Activated CD8-positive, alpha-beta memory T cell treated with anti-CD3 and anti-CD28 coated beads, Interleukin-2, amount 10 ng/mL, durations not matched to agents 7 days and 5 days (primary cell): ENCODE measurements at regions not wholly inside any gene's neighbourhood (a gene's known extent, or its start where the extent isn't known, plus 50 kb on each side); places are given as distances from the start of the nearest gene placed in this dataset.
"Not testable (repeated sequence)": the region's sequence is repeated elsewhere in the genome, so short reads cannot be mapped to it uniquely, and the experiment has no call there.

Experiments used
- ATAC-seq: fragments of 150-1000 bp; cut with Tn5 transposase; one replicate; pipeline ENCODE4 v1.10.0; 2021; ENCODE audit warnings: moderate library complexity
- CTCF ChIA-PET: fragments of 350-600 bp; sonication (Branson Sonifier 250); formaldehyde crosslinking; loops from one replicate; lab custom pipeline; 2021; ENCODE audit warnings: antibody characterized with exemption; lab: Charles Lee
- DNase-seq: peaks from one replicate; pipeline ENCODE4 v3.0.0-alpha.2; 2020
- H3K27ac Mint-ChIP-seq: one replicate; pipeline ENCODE4 v1.8.0; 2021; ENCODE audit warnings: mild to moderate bottlenecking, mixed read lengths
- H3K27me3 Mint-ChIP-seq: one replicate; pipeline ENCODE4 v1.8.0; 2021; ENCODE audit warnings: mixed read lengths
- H3K36me3 Mint-ChIP-seq: one replicate; pipeline ENCODE4 v1.8.0; 2021; ENCODE audit warnings: mild to moderate bottlenecking, mixed read lengths
- H3K4me1 Mint-ChIP-seq: one replicate; pipeline ENCODE4 v1.8.0; 2021; ENCODE audit warnings: mixed read lengths
- H3K4me3 Mint-ChIP-seq: one replicate; pipeline ENCODE4 v1.8.0; 2021; ENCODE audit warnings: mild to moderate bottlenecking, moderate library complexity, mixed read lengths
- H3K9me3 Mint-ChIP-seq: one replicate; pipeline ENCODE4 v1.8.0; 2022; ENCODE audit warnings: low read depth, mixed read lengths

- DNase-seq, CTCF ChIA-PET, ATAC-seq, H3K4me1 Mint-ChIP-seq, H3K36me3 Mint-ChIP-seq, H3K4me3 Mint-ChIP-seq, H3K27me3 Mint-ChIP-seq, H3K9me3 Mint-ChIP-seq, H3K27ac Mint-ChIP-seq: not testable (repeated sequence)
These were observed 200.6 kb upstream of the FRG1 start for GRCh38 chr4:189740118-189740517.

GRCh38 chr4:189740873-189741272, 199.8 kb upstream of the FRG1 start:
- no peaks in the 10 kb centered on the region for H3K36me3 Mint-ChIP-seq
- no peaks in the 10 kb centered on the region for H3K4me1 Mint-ChIP-seq
- no peak overlapping the region for H3K4me3 Mint-ChIP-seq
- no peak for ATAC-seq
- no peaks in the 10 kb centered on the region for H3K27me3 Mint-ChIP-seq
- no peak overlapping the region for H3K27ac Mint-ChIP-seq
- no peak for DNase-seq
- H3K9me3 Mint-ChIP-seq, result no peaks in the 10 kb centered on the region
- CTCF ChIA-PET, result no interaction called here

GRCh38 chr4:189753092-189753491, 187.6 kb upstream of the FRG1 start:
- H3K4me1 Mint-ChIP-seq, H3K27ac Mint-ChIP-seq, H3K27me3 Mint-ChIP-seq, H3K9me3 Mint-ChIP-seq, H3K4me3 Mint-ChIP-seq, DNase-seq, ATAC-seq, H3K36me3 Mint-ChIP-seq, CTCF ChIA-PET: not testable (repeated sequence)

GRCh38 chr4:189763583-189763982, 177.1 kb upstream of the FRG1 start:
- no peaks in the 10 kb centered on the region for H3K4me1 Mint-ChIP-seq
- ATAC-seq (no peak), DNase-seq (no peak)
- H3K9me3 Mint-ChIP-seq, result no peaks in the 10 kb centered on the region
- no peak overlapping the region for H3K27ac Mint-ChIP-seq
- no peaks in the 10 kb centered on the region for H3K36me3 Mint-ChIP-seq
- H3K4me3 Mint-ChIP-seq, result no peak overlapping the region
- H3K27me3 Mint-ChIP-seq, result no peaks in the 10 kb centered on the region
- CTCF ChIA-PET, result no interaction called here

GRCh38 chr4:189765301-189765700, 175.4 kb upstream of the FRG1 start:
- DNase-seq, result no peak

GRCh38 chr4:189765736-189766135, 174.9 kb upstream of the FRG1 start:
- no peaks in the 10 kb centered on the region for H3K4me1 Mint-ChIP-seq
- ATAC-seq, result no peak
- no peaks in the 10 kb centered on the region for H3K9me3 Mint-ChIP-seq
- no peak for DNase-seq
- H3K27ac Mint-ChIP-seq, result no peak overlapping the region
- CTCF ChIA-PET, result no interaction called here
- no peak overlapping the region for H3K4me3 Mint-ChIP-seq
- no peaks in the 10 kb centered on the region for H3K36me3 Mint-ChIP-seq
- no peaks in the 10 kb centered on the region for H3K27me3 Mint-ChIP-seq

More at GRCh38 chr4:189765301-189765700, 175.4 kb upstream of the FRG1 start:
- no peak overlapping the region for H3K27ac Mint-ChIP-seq
- no peaks in the 10 kb centered on the region for H3K9me3 Mint-ChIP-seq
- no peak overlapping the region for H3K4me3 Mint-ChIP-seq
- CTCF ChIA-PET, result no interaction called here
- no peak for ATAC-seq
- no peaks in the 10 kb centered on the region for H3K4me1 Mint-ChIP-seq
- no peaks in the 10 kb centered on the region for H3K27me3 Mint-ChIP-seq
- H3K36me3 Mint-ChIP-seq, result no peaks in the 10 kb centered on the region

GRCh38 chr4:189767941-189768340, 172.7 kb upstream of the FRG1 start:
- H3K9me3 Mint-ChIP-seq, result no peaks in the 10 kb centered on the region
- ATAC-seq (no peak), DNase-seq (no peak)
- H3K4me3 Mint-ChIP-seq, result no peak overlapping the region
- H3K27me3 Mint-ChIP-seq, result no peaks in the 10 kb centered on the region
- no peaks in the 10 kb centered on the region for H3K36me3 Mint-ChIP-seq
- no peaks in the 10 kb centered on the region for H3K4me1 Mint-ChIP-seq
- no peak overlapping the region for H3K27ac Mint-ChIP-seq
- CTCF ChIA-PET, result no interaction called here

- no peak for DNase-seq
- CTCF ChIA-PET, result no interaction called here
- Mint-ChIP-seq H3K36me3 (no peaks in the 10 kb centered on the region), H3K4me3 (no peak overlapping the region), H3K9me3 (no peaks in the 10 kb centered on the region), H3K27ac (no peak overlapping the region), H3K27me3 (no peaks in the 10 kb centered on the region), H3K4me1 (no peaks in the 10 kb centered on the region)
- ATAC-seq, result no peak
These were observed 171.5 kb upstream of the FRG1 start for GRCh38 chr4:189769131-189769530.

GRCh38 chr4:189771696-189772361, 168.8 kb upstream of the FRG1 start:
- H3K4me3 Mint-ChIP-seq, result no peak overlapping the region
- H3K4me1 Mint-ChIP-seq, result no peaks in the 10 kb centered on the region
- no peaks in the 10 kb centered on the region for H3K36me3 Mint-ChIP-seq
- CTCF ChIA-PET, result interaction anchor here (1.0 kb wide), 1 partner anchor 22 kb away, joined by 3 read pairs; no protein-coding TSS in a partner anchor
- no peaks in the 10 kb centered on the region for H3K27me3 Mint-ChIP-seq
- DNase-seq, result no peak
- ATAC-seq, result no peak
- no peak overlapping the region for H3K27ac Mint-ChIP-seq
- no peaks in the 10 kb centered on the region for H3K9me3 Mint-ChIP-seq

GRCh38 chr4:189773909-189774308, 166.8 kb upstream of the FRG1 start:
- H3K27ac Mint-ChIP-seq, result no peak overlapping the region
- H3K4me1 Mint-ChIP-seq, result no peaks in the 10 kb centered on the region
- H3K9me3 Mint-ChIP-seq, result no peaks in the 10 kb centered on the region
- no peak for ATAC-seq
- H3K27me3 Mint-ChIP-seq, result no peaks in the 10 kb centered on the region
- no peak overlapping the region for H3K4me3 Mint-ChIP-seq
- no peaks in the 10 kb centered on the region for H3K36me3 Mint-ChIP-seq
- DNase-seq, result no peak
- CTCF ChIA-PET, result interaction anchor here (0.5 kb wide), 1 partner anchor 802 kb away, joined by 3 read pairs; no protein-coding TSS in a partner anchor

GRCh38 chr4:189779281-189779980, 161.2 kb upstream of the FRG1 start:
- no peak for DNase-seq
- Mint-ChIP-seq H3K27me3 (no peaks in the 10 kb centered on the region), H3K4me1 (no peaks in the 10 kb centered on the region), H3K9me3 (no peaks in the 10 kb centered on the region), H3K4me3 (no peak overlapping the region), H3K36me3 (no peaks in the 10 kb centered on the region), H3K27ac (no peak overlapping the region)
- no peak for ATAC-seq
- CTCF ChIA-PET, result interaction anchor here (0.7 kb wide), 1 partner anchor 14 kb away, joined by 3 read pairs; no protein-coding TSS in a partner anchor

GRCh38 chr4:189780391-189780790, 160.3 kb upstream of the FRG1 start:
- Mint-ChIP-seq H3K27ac (no peak overlapping the region), H3K4me3 (no peak overlapping the region), H3K36me3 (no peaks in the 10 kb centered on the region), H3K27me3 (no peaks in the 10 kb centered on the region), H3K9me3 (no peaks in the 10 kb centered on the region), H3K4me1 (no peaks in the 10 kb centered on the region)
- DNase-seq, result no peak
- ATAC-seq, result no peak
- CTCF ChIA-PET, result no interaction called here

- ATAC-seq (no peak), DNase-seq (no peak)
- Mint-ChIP-seq H3K36me3 (no peaks in the 10 kb centered on the region), H3K27me3 (no peaks in the 10 kb centered on the region), H3K4me1 (no peaks in the 10 kb centered on the region), H3K27ac (no peak overlapping the region), H3K4me3 (no peak overlapping the region), H3K9me3 (peaks cover 2% of the 10 kb centered on the region)
- CTCF ChIA-PET, result interaction anchor here (1.2 kb wide), 1 partner anchor 9 kb away, joined by 5 read pairs; no protein-coding TSS in a partner anchor
These were observed 156.0 kb upstream of the FRG1 start for GRCh38 chr4:189784651-189785050.

GRCh38 chr4:189785257-189785656, 155.4 kb upstream of the FRG1 start:
- DNase-seq, result no peak
- CTCF ChIA-PET, result no interaction called here
- Mint-ChIP-seq H3K27me3 (no peaks in the 10 kb centered on the region), H3K27ac (no peak overlapping the region), H3K9me3 (peaks cover 2% of the 10 kb centered on the region), H3K36me3 (no peaks in the 10 kb centered on the region), H3K4me1 (no peaks in the 10 kb centered on the region), H3K4me3 (no peak overlapping the region)
- ATAC-seq, result no peak
